ENCODE measurements at regions not wholly inside any gene's neighbourhood (a gene's known extent, or its start where the extent isn't known, plus 50 kb on each side); places are given as distances from the start of the nearest gene placed in this dataset.
A peak's percentile ranks its signal among the peaks of the same experiment; 100 is the strongest.
"Not testable (repeated sequence)": the region's sequence is repeated elsewhere in the genome, so short reads cannot be mapped to it uniquely, and the experiment has no call there.

GRCh38 chr3:168976969-168977368 is 686.5 kb downstream of the MECOM start:
- DNase-seq (ENCODE audit: low spot score) = no peak

DNA sequence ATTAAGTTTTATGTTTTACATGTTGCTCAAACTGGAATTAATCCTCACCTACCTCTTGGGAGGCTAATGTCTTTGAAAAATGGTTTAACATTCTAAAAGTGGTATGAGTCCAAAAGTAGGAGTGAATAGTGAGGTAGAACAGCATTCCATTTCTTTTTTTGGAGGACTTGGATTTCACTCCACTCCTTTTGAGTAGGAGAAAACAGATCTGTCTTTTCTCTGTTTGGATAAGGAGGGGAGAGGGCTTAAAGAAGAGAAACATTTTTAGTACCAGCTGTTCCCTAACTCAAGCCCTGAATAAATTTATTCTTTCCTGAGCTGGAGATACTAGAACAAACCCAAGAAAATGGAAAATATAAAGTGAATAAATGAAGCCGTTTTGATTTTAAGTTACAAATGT is 687.9 kb downstream of the MECOM start:
- no peak for DNase-seq (ENCODE audit: low spot score)

DNA sequence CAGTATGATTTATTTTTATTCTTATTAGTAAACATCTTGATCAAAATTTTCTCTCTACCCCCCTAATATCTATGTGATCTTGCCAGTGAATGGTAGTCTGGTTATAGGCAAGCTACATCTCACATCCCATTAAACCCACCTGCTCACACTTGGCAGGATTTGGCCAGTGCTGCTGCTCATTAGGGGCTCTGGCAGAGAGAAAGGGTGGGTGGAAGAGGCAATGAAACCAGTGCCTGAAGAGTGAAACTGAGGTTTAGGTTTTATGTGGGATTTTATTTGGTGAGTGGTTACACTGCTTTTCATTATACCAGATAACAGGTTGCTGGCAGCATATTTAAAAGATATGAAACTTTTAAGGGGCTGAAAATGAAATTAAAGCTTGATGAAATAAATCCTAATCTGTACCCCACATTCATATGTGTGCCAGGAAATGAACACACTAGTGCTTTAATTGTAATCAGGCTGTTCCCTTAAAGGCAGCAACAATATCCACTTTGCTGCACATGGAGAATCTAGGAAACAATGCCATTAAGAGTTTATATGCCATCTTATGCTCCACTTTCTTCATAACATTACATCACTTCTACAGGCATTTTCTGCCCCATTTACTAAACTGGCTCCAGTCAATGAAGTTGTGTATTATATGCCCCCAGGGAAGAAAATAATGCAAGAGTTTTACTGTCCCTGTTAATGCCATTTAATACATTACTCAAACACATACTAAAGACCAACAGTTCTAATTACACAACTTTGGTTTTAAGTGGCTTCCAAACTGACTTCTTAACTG is 688.7 kb downstream of the MECOM start:
- no peak for DNase-seq (ENCODE audit: low spot score)

DNA sequence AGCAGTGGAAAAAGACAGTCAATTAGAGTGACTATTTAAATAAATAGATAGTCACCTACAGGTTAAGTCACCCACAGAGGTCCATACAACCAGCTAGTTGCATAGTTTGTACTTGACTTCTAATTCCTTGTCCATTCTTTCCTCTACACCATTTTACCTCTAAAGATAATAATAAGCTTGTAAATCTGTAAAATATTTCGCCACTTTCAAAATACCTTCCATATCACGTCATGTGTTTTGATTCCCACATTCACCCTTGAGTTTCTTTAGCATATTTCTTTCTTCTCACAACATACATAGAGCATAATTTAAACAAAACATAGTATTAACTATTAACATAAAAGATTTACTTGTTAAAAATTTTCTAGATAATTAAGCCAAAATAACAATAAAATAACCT is 689.6 kb downstream of the MECOM start:
- no peak for DNase-seq (ENCODE audit: low spot score)

GRCh38 chr3:168973206-168973605 is 690.3 kb downstream of the MECOM start:
- no peak for DNase-seq (ENCODE audit: low spot score)

DNA sequence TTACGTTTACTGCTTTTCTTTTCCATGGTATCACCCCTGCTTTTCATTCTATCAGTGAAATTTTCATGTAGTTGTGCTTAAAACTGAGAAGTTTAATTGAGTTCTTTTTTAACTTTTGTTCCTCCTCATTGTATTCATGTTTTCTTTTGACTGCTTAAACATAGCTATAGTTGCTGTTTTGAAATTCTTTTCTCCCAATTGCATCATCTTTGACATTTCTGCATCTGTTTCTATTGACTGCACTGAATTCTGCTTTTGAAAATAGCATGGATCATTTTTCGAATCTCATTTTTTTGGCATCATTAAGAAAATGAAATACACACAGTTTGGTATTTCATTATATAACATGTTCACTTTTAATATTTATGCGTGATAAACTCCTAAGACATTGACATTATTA is 694.9 kb downstream of the MECOM start:
- no peak for DNase-seq (ENCODE audit: low spot score)

GRCh38 chr3:168964736-168965135 is 698.8 kb downstream of the MECOM start:
- no peak for DNase-seq (ENCODE audit: low spot score)

- DNase-seq (ENCODE audit: low spot score) = no peak
Measured at GRCh38 chr3:168961271-168961670, 702.2 kb downstream of the MECOM start.

GRCh38 chr3:168959731-168960130 is 703.8 kb downstream of the MECOM start:
- no peak for DNase-seq (ENCODE audit: low spot score)

DNA sequence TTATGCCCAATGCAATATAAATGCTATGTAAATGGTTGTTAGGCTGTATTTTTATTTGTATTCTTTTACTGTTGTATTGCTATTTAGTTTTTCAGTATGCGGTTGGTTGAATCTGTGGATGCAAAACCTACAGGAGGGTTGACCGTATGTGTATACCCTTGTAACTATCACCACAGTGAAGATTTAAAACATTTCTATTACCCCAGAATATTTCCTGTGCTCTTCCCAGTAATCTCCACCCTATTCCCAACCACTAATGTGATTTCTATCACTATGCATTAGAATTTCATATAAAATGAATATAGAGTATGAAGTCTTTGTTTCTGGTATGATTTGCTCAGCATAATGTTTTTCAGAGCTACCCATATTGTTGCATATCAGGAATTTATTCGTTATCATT is 705.0 kb downstream of the MECOM start:
- no peak for DNase-seq (ENCODE audit: low spot score)

DNA sequence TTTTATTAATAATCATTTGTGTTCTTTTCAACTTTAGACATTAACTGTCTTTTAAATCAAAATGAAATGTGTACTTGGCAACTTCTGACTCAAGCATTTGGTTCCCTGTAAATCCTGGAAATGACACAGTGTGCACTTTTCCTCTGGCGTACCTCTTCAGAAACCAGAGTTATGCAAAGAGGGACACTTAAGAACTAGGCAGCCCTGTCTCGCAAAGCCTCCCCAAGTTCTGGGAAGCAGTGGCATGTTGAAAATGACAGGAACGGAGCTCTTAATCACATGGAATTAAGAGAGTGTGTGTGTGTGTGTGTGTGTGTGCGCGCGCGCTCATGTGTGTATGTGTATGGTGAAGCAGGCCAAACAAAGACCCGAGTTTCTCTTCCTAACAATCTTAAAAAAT is 707.4 kb downstream of the MECOM start:
- no peak for DNase-seq (ENCODE audit: low spot score)

DNA sequence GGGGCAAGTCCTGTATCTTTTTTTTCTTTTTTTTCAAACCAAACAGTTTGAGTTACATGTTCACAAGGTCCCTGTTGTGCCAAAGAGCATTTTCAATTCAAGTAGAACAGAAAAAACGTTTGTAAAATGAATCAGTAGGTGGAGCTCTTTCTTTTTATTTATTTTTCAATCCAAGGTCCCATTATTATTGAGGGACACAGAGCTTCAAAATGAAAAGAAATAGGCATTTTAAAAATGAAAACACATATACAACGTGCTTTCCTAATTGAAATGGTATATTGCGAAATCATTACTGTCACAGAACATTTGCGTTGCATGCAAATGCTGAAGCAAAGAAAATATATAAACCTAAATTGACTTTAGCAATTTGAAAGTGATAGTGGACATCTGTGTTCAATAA is 711.0 kb downstream of the MECOM start:
- DNase-seq (ENCODE audit: low spot score) = peak; percentile 36

GRCh38 chr3:168951884-168952283 is 711.6 kb downstream of the MECOM start:
- no peak for DNase-seq (ENCODE audit: low spot score)

GRCh38 chr3:168951368-168951767 is 712.1 kb downstream of the MECOM start:
- DNase-seq (ENCODE audit: low spot score) = no peak

- DNase-seq (ENCODE audit: low spot score) = no peak
Measured at GRCh38 chr3:168950622-168951021, 712.9 kb downstream of the MECOM start.

DNA sequence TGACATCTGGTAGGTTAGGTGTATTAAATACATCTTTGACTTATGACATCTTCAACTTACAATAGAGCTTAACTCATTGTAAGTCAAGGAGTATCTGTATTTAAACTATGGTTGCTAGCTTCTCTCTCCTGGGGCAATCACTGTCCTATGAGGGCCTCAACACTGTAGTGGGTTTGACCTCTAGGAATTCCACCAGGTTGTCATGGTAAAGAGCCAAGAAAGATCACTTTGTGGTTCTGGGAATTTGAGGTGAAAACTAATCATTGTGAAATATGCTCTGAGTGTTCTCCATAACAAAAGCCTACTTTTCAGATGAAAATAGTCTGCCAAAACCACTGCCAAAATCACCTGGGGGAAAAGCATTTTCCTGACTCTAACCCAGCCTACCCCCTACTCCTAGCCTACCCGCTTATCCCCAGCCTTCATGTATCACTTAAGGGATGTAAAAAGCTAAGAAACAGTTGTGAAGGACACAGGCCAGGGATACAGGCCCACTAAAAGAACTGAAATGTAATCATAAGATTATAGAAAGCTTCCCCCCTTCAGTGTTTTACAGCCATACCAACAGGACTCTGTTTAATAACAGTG is 723.8 kb downstream of the MECOM start:
- DNase-seq (ENCODE audit: low spot score) = no peak

- peak; percentile 10 for DNase-seq (ENCODE audit: low spot score)
Measured at GRCh38 chr3:168933614-168934013, 729.9 kb downstream of the MECOM start.

DNA sequence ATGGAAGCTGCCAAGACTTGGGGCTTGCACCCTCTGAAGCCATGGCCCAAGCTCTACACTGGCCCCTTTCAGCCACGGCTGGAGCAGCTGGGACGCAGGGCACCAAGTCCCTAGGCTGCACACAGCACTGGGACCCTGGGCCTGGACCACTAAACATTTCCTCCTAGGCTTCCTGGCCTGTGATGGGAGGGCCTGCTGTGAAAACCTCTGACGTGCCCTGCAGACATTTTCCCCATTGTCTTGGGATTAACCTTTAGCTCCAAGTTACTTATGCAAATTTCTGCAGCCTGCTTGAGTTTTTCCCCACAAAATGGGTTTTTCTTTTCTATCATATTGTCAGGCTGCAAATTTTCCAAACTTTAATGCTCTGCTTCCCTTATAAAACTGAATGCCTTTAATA is 733.5 kb downstream of the MECOM start:
- DNase-seq (ENCODE audit: low spot score) = not testable (repeated sequence)

- DNase-seq (ENCODE audit: low spot score) = no peak
Measured at GRCh38 chr3:168926426-168926825, 737.1 kb downstream of the MECOM start.

DNA sequence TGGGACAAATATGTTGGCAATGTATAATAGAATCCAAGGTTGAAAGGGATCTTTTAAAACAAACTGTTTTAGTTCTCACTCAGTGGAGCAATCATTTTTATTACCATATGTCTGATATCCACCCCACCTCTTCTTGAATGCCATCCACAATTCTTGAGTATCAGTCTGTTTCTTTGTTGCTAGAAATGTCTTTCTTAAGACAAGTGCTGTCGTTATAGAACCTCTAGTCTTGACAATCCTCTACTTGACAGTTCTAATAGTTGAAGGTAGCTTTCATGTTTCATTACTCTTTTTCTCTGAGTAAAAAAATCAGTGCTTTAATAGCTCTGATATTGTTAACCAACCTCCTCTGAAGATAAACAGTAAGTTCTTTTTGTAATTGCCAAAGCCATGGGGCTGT is 737.9 kb downstream of the MECOM start:
- no peak for DNase-seq (ENCODE audit: low spot score)

DNA sequence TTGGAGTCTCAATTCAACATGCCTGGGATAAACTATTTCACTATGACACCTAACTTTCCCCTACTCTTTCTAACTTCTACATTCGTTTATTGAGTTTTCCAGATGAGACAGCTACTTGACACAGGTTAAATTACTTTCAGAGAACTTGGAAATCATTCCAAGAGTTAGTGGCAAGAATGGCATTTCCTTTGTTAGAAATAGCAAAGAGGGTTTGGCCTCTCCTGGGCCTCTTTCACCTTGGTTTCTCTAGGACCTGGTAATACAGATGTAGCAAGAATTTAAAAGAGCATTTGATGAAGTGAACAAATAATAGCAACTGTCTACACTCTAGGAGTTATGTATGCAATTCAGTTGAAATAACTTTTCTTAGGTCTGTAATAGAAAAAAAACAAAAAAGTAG is 748.9 kb downstream of the MECOM start:
- DNase-seq (ENCODE audit: low spot score) = no peak

DNA sequence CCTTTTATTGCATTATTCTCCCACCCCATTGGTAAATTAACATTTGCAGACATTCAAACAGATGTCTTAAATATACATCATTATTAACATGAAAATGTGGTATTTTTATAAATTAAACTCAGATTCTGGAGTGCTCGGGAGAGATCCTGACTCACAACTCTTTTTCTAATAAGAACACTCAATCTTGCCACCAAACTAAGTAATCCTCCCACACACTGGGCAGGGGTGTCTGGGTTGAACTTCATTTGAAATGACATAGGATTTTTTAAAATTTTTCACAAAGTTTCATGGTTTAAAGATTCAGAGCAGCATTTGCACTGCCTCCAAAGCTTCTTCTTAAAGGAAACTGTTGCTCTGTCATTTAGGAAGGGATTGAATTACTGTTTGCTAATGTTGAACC is 754.3 kb downstream of the MECOM start:
- DNase-seq (ENCODE audit: low spot score) = no peak

GRCh38 chr3:168895419-168895818 is 768.1 kb downstream of the MECOM start:
- no peak for DNase-seq (ENCODE audit: low spot score)

DNA sequence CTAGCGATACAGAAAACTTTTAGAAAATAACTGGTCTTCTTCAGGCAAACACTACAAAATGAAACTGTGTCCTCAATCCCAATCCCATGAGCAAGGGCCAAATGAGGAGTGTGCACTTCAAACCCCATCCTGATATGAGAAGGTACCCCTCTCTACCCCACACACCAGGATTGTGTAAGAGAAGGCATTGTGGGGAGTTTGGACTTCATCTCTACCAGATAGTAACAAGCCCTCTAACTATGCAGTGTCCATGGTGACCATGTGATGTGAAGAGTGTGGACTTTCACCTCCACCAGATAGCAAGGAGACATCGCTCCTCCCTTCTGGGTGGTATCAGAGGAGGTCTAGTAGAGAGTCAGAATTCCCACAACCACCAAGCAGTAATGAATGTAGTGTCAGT is 769.3 kb downstream of the MECOM start:
- DNase-seq (ENCODE audit: low spot score) = no peak

Measured in H4 (cell line).